ENCODE measurements at regions not wholly inside any gene's neighbourhood (a gene's known extent, or its start where the extent isn't known, plus 50 kb on each side); places are given as distances from the start of the nearest gene placed in this dataset.
"Not testable (repeated sequence)": the region's sequence is repeated elsewhere in the genome, so short reads cannot be mapped to it uniquely, and the experiment has no call there.

DNA sequence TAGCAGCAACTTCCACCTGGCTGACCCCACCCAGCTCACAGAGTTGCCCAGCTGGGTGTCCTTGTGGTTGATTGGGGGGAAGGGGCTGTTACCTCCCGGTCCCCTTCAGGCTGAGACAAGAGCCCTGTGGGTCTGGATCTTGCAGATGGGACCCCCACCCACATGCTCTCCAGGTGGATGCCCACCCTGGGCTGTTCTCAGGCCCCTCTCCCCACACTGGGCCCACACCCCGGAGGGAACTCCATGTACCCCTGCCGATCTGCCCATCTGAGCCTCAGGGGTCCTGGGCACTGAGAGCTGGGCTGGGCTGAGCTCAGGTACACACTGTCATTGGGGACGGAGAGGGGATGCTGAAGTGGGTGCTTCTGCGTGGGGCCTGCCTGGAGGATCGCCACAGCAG is 1453.9 kb upstream of the TPTE start:
- not testable (repeated sequence) for DNase-seq (ENCODE audit: low read depth in 2 of 2); H3K4me3 ChIP-seq (replicated peaks in 1 of 2; ENCODE audit: low read depth in 2 of 2, low read length in 2 of 2)

GRCh38 chr21:9068622-9069021 is 1452.8 kb upstream of the TPTE start:
- DNase-seq (ENCODE audit: low read depth in 2 of 2); H3K4me3 ChIP-seq (replicated peaks in 1 of 2; ENCODE audit: low read depth in 2 of 2, low read length in 2 of 2): not testable (repeated sequence)

DNA sequence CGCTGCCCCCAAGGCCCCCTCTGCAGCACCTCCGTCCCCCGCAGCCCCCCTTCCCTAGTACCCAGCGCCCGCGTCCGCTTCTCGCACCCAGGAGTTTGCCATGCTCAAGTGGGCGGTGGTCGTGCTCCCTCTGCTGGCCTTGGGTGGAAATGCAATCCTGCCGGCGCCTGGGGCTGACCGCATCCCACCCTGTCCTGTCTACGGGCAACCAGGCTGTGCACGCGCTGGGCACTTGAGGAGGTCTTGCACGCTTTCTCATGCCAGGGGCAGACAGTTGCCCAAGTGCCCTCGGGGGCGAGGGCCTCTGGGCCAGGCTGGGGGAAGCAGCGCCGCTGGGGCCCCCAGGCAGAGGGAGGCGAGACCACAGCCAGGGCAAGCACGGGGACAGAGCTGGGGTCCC is 1450.7 kb upstream of the TPTE start:
- not testable (repeated sequence) for DNase-seq (ENCODE audit: low read depth in 2 of 2); H3K4me3 ChIP-seq (replicated peaks in 1 of 2; ENCODE audit: low read depth in 2 of 2, low read length in 2 of 2)
- TF ChIP-seq, protein P1, sequence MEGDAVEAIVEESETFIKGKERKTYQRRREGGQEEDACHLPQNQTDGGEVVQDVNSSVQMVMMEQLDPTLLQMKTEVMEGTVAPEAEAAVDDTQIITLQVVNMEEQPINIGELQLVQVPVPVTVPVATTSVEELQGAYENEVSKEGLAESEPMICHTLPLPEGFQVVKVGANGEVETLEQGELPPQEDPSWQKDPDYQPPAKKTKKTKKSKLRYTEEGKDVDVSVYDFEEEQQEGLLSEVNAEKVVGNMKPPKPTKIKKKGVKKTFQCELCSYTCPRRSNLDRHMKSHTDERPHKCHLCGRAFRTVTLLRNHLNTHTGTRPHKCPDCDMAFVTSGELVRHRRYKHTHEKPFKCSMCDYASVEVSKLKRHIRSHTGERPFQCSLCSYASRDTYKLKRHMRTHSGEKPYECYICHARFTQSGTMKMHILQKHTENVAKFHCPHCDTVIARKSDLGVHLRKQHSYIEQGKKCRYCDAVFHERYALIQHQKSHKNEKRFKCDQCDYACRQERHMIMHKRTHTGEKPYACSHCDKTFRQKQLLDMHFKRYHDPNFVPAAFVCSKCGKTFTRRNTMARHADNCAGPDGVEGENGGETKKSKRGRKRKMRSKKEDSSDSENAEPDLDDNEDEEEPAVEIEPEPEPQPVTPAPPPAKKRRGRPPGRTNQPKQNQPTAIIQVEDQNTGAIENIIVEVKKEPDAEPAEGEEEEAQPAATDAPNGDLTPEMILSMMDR (IDR thresholded peaks at IDR 0.05; ENCODE audit: low read depth, low read length): peak; percentile 11

GRCh38 chr21:9073010-9073409 is 1448.4 kb upstream of the TPTE start:
- H3K4me3 ChIP-seq (replicated peaks in 1 of 2; ENCODE audit: low read depth in 2 of 2, low read length in 2 of 2); DNase-seq (ENCODE audit: low read depth in 2 of 2): not testable (repeated sequence)

GRCh38 chr21:9074772-9075171 is 1446.6 kb upstream of the TPTE start:
- not testable (repeated sequence) for DNase-seq (ENCODE audit: low read depth in 2 of 2)

GRCh38 chr21:9083091-9083826 is 1438.1 kb upstream of the TPTE start:
- not testable (repeated sequence) for H3K4me3 ChIP-seq (replicated peaks in 1 of 2; ENCODE audit: low read depth in 2 of 2, low read length in 2 of 2); DNase-seq (ENCODE audit: low read depth in 2 of 2)

More at GRCh38 chr21:9074772-9075171, 1446.6 kb upstream of the TPTE start:
- H3K4me3 ChIP-seq (replicated peaks in 1 of 2; ENCODE audit: low read depth in 2 of 2, low read length in 2 of 2): not testable (repeated sequence)

DNA sequence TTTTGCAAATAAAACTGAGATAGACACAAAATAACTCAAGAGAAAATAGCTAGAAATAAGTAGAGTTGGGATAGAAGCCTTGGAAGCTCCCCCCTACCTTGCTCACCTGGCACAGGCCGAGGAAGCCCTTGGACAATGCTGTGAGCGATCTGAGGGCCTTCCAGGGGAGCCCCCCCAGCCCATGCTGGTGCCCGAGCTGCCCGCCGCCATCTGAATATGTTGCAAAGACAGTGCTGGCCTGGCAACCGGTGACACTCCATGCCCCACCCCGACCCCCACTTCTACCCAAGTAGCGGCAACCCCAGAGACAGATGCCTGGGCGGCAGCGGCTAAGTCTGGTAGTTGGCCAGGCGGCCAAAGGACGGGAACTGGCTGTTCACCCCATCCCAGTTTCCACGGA is 1435.1 kb upstream of the TPTE start:
- H3K4me3 ChIP-seq (replicated peaks in 1 of 2; ENCODE audit: low read depth in 2 of 2, low read length in 2 of 2); DNase-seq (ENCODE audit: low read depth in 2 of 2): not testable (repeated sequence)

GRCh38 chr21:9087816-9088215 is 1433.6 kb upstream of the TPTE start:
- H3K4me3 ChIP-seq (replicated peaks in 1 of 2; ENCODE audit: low read depth in 2 of 2, low read length in 2 of 2); DNase-seq (ENCODE audit: low read depth in 2 of 2): not testable (repeated sequence)

DNA sequence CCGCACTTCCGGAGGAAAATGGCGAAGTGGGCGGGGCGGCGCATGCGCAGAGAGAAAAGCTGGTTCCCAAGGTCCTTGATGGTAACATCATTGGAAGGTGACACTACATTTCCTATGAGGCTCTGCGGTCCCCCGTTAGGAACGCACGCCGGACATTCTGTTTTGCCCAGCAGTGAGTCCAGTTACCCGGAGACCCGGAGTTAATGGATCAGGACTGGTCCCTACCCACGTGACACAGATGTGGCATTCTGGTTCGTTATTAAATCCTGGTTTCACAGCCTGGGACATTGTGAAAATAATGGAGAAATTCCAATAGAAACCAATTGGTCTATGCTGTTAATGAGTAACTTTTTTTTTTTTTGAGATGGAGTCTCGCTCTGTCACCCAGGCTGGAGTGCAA is 1391.6 kb upstream of the TPTE start:
- H3K4me3 ChIP-seq (replicated peaks in 1 of 2; ENCODE audit: low read depth in 2 of 2, low read length in 2 of 2); DNase-seq (ENCODE audit: low read depth in 2 of 2): not testable (repeated sequence)

GRCh38 chr21:9130817-9131216 is 1390.6 kb upstream of the TPTE start:
- DNase-seq (ENCODE audit: low read depth in 2 of 2); H3K4me3 ChIP-seq (replicated peaks in 1 of 2; ENCODE audit: low read depth in 2 of 2, low read length in 2 of 2): not testable (repeated sequence)

All from cardiac fibroblast (primary cell).